ENCODE measurements at regions not wholly inside any gene's neighbourhood (a gene's known extent, or its start where the extent isn't known, plus 50 kb on each side); places are given as distances from the start of the nearest gene placed in this dataset.

- Mint-ChIP-seq H3K27me3 (ENCODE audit: low read depth) (peaks cover 3% of the 10 kb centered on the region; the same call in 1 of the 2 replicates), H3K4me1 (peaks cover 4% of the 10 kb centered on the region), H3K9me3 (no peaks in the 10 kb centered on the region), H3K4me3 (no peak overlapping the region), H3K27ac (no peak overlapping the region), H3K36me3 (no peaks in the 10 kb centered on the region)
- TF ChIP-seq ZNF232 (CRISPR knock-in tag; IDR thresholded peaks at IDR 0.05) (no peak), ZNF219 (CRISPR knock-in tag; IDR thresholded peaks at IDR 0.05; ENCODE audit: borderline replicate concordance) (no peak), ZSCAN18 (CRISPR knock-in tag; IDR thresholded peaks at IDR 0.05) (no peak), ATF6 (CRISPR knock-in tag; IDR thresholded peaks at IDR 0.05) (no peak), ZMAT4 (CRISPR knock-in tag; IDR thresholded peaks at IDR 0.05) (no peak), OVOL2 (CRISPR knock-in tag; IDR thresholded peaks at IDR 0.05; ENCODE audit: borderline replicate concordance) (no peak), TCF7 (CRISPR knock-in tag; IDR thresholded peaks at IDR 0.05; ENCODE audit: low read depth) (no peak), USF2 (CRISPR knock-in tag; IDR thresholded peaks at IDR 0.05) (no peak), PRRX2 (CRISPR knock-in tag; IDR thresholded peaks at IDR 0.05) (no peak), IRF1 (CRISPR knock-in tag; IDR thresholded peaks at IDR 0.05) (no peak), RORB (CRISPR knock-in tag; IDR thresholded peaks at IDR 0.05) (no peak), GABPB1 (CRISPR knock-in tag; IDR thresholded peaks at IDR 0.05) (no peak), ZNF121 (CRISPR knock-in tag; IDR thresholded peaks at IDR 0.05) (no peak), ELF4 (CRISPR knock-in tag; IDR thresholded peaks at IDR 0.05; ENCODE audit: low read depth) (no peak), SOX15 (CRISPR knock-in tag; IDR thresholded peaks at IDR 0.05) (no peak)
- DNase-seq (ENCODE audit: low spot score), result no peak
- ChIA-PET POLR2A (no interaction called here), CTCF (no interaction called here)
- ATAC-seq, result no peak
These were observed 342.9 kb upstream of the DCC start for GRCh38 chr18:51997129-51997528.

- ATAC-seq, result no peak
- no peaks in the 10 kb centered on the region for H3K36me3 Mint-ChIP-seq
These were observed 341.9 kb upstream of the DCC start for GRCh38 chr18:51998066-51998465.

More at GRCh38 chr18:51998066-51998465, 341.9 kb upstream of the DCC start:
- H3K27me3 Mint-ChIP-seq (ENCODE audit: low read depth), result no peaks in the 10 kb centered on the region; the same call in 1 of the 2 replicates
- peaks cover 11% of the 10 kb centered on the region for H3K4me1 Mint-ChIP-seq
- CTCF ChIA-PET, result no interaction called here
- H3K4me3 Mint-ChIP-seq, result no peak overlapping the region
- H3K27ac Mint-ChIP-seq, result no peak overlapping the region
- TF ChIP-seq JUN (CRISPR knock-in tag; IDR thresholded peaks at IDR 0.05) (no peak), ZBTB21 (CRISPR knock-in tag; IDR thresholded peaks at IDR 0.05; ENCODE audit: borderline replicate concordance) (no peak), IRF1 (CRISPR knock-in tag; IDR thresholded peaks at IDR 0.05) (no peak), TEAD1 (CRISPR knock-in tag; IDR thresholded peaks at IDR 0.05) (no peak), NR1H2 (CRISPR knock-in tag; IDR thresholded peaks at IDR 0.05) (no peak), NFE2L1 (CRISPR knock-in tag; IDR thresholded peaks at IDR 0.05) (no peak), PRDM15 (CRISPR knock-in tag; IDR thresholded peaks at IDR 0.05) (no peak), ZNF281 (CRISPR knock-in tag; IDR thresholded peaks at IDR 0.05) (no peak), JAZF1 (CRISPR knock-in tag; IDR thresholded peaks at IDR 0.05) (no peak), SMAD4 (CRISPR knock-in tag; IDR thresholded peaks at IDR 0.05) (no peak)
- POLR2A ChIA-PET, result no interaction called here
- DNase-seq (ENCODE audit: low spot score), result no peak
- no peaks in the 10 kb centered on the region for H3K9me3 Mint-ChIP-seq
